ENCODE measurements at regions not wholly inside any gene's neighbourhood (a gene's known extent, or its start where the extent isn't known, plus 50 kb on each side); places are given as distances from the start of the nearest gene placed in this dataset.

DNA sequence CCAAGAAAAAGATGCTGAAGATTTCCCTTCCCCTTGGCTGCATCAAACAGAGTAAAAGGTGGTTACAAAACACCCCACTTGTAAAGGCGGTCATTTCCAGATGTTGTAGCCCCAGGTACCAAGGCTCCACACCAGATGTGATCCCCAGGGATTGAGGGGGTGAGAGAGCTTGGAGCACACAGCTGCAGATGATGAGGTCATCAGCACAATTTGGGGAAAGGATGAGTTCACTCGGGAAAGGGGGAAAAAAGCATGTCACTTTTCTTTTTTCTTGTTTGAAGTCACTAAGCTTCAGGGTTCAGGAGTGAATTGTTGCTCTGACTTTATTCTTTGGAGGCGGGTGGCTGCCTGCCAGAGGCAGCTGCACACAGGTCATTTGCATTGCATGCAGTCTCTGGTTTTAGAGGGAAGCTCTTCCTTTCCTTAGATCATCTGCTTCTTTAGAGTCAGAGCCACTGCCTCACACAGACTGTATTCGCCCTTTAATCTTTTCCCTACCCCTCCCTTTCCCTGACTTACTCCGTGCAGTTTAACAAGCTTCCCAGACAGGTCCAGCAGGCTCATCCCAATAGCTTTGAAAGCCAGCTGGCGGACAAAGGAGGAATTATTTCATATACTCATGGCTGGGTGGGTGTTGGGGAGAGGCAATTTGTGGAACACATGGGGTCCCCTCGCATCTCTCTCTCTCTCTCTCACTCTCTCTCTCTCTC, 409.3 kb upstream of the SLC24A2 start:
- no peak for DNase-seq (ENCODE audit: low read depth, low spot score)

DNA sequence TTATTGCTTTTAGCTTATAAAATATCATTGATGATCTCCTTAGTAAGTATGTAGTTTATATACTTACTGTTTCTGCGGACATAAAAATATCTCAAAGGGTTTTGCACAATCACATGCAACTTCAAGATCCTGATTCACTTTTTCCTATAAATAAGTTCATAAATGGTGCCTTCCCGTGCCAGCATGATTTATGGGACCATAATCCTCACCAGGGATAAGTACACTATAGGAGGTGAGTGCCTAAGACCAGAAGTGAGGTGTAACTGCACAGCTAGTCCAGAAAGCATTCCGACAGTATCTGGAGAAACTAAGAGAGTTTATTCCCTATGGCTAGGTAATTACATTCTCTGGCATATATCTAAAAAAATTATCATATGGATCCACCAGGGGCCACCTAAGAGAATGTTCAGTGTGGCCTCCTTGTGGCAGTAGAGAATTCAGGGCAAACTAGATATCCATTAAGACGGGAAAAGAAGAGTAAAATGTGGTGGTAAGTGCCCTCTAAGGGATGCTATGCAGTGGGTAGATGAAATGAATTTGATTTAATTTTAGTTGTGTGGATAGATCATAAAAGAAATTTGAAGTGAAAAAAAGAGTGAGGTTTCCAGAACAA, 402.5 kb upstream of the SLC24A2 start:
- DNase-seq (ENCODE audit: low read depth, low spot score) = no peak

DNA sequence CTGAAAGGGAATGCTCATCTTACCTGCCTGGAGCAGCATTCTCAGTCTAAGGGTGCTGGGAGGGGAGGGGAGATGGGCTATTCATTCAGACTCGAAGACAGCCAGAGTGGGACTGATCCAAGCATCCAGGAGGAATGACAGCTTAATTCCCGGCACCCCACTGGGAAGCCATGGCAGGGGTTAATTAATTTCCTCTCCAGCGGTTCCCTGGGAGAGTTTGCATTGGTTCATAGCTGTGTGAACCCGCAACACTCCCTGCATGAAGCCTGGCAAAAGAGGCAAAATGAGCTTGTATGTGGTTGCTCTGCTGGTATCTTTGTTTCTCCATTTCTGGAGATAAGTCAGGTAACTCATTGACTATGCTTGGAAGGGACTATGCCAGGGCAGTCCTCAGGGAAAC, 401.0 kb upstream of the SLC24A2 start:
- no peak for DNase-seq (ENCODE audit: low read depth, low spot score)

DNA sequence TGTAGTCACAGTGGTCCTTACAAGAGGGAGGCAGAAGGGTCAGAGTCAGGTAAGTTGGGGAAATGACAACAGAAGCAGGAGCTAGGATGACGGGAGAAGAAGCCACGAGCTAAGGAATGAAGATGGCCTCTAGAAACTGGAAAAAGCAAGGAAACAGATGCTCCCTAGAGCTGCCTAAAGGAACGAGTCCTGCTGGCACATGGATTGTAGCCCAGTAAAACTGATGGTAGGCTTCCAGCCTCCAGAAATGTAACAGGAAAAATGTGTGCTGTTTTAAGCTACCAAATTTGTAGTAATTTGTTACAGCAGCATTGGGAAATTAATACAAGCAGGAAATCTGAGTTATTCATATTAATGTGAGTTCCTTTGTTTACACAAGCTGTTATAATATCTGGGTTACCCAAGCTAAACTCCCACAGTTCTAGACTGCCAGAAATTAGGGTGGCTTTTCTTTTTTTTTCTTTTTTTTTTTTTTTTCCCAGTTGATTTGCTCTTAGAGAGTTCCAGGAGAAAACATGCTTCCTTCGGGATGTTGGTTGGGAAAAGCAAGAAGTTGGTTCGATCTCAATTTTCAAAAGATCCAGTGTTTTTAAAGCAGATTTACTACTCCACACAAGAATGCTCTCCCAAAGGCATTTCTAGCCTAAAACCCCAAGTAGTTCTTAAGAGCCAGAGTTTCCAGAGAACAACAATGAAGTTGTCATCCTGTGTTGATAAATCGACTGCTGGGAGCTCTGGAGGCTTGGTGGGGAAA, 400.0 kb upstream of the SLC24A2 start:
- DNase-seq (ENCODE audit: low read depth, low spot score) = no peak

DNA sequence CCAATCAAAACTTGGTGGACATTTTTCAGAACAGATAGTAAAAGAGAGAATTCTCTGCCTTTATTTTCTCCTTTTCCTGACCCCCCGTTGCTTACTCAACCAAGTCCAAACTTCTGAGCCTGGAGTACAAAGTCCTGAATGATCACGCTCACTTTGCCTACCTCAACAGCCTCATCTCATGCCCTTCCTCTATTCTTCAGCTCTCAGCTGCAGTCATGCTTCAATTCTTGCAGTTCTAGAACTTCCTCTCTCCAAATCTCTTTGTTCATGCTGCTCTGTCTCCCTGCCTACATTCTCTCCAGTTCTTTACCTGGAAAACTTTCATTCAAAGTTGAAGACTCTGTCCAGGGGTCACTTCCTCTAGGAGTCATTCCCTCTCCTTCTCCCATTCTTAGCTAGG, 398.5 kb upstream of the SLC24A2 start:
- DNase-seq (ENCODE audit: low read depth, low spot score) = no peak

DNA sequence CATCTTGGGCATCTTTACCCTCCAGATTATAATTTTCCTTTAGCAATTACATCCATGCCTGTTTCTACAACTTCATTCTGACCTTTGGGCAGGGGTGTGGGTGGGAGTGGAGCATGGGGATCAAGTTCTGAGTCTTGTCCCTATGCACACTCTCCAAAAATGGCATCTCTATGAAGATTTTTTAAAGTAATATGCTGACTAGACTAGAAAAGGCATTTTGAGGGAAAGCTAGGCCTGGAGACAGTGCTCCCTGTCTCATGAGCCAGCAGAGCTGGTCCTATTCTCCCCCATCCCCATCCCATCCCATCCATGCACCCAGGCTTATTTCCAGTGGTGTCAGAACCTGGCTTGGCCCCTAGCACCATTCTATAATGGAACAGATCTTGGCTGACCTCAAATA, 398.0 kb upstream of the SLC24A2 start:
- no peak for DNase-seq (ENCODE audit: low read depth, low spot score)

DNA sequence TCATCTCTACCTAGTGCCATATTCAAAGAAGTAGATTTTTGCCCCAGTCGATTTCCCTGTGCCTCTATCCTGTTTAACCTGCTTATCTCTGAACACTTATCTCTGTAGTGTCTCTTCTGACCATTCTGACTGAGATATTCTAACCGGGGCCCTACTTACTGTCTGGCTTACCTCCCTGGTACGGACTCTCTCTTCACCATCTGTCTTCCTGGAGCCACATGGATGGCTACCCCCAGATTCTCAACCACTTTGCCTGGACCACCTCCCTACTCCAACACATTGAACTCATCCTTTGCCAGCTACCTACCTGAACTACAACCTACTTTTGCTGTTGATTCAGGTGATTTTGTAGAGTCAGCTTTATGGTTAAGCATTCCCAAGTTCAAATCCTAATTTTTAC, 397.4 kb upstream of the SLC24A2 start:
- no peak for DNase-seq (ENCODE audit: low read depth, low spot score)

DNA sequence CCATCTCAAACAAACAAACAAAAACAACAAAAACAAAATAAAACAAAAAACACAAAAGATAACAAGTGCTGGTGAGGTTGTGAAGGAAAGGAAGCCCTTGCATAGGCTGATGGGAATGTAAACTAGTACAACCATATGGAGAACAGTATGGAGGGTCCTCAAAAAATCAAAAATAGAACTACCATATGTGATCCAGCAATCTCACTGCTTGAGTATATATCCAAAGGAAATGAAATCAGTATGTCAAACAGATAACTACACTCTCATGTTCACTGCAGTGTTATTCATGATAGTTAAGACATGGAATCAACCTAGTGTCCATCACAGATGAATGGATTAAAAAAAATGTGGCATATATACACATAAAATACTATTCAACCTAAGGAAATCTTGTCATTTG, 395.7 kb upstream of the SLC24A2 start:
- DNase-seq (ENCODE audit: low read depth, low spot score) = no peak

DNA sequence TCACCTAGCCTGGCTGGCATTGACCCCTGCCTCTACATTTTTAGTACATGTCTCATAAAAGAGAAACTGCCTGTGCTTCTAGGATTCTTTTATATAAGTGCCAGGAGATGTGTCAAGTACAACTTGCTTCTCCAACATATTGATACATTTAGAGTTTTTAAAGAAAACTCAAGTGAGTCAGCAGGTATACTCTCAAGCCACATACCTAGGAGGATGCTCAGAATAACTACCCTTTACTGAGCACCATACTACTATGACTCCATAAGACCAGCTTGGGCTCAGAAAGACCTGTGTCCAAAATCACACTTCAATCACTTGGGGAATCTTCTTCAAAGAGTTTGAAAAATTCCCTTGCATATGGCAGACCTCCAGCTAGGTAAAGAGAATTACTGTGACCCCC, 389.8 kb upstream of the SLC24A2 start:
- DNase-seq (ENCODE audit: low read depth, low spot score) = no peak

DNA sequence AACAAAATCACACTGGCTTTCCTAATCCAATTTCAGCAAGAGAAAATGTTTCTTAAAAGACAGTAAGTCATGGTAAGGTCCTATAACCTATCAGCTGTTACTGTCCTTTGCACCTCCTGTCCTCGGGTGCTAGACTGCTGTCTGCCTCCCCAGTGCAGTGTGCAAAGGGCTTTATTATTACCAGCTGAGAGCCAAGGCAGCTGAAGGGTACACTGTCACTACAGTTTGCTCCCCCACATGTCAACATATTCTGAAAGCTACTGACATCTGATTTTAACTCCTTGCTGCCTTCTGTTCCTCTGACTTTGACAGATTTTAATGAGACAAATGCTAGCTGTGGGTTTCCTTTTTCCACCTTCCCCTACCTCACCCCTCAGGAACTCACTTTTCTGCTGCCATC, 389.4 kb upstream of the SLC24A2 start:
- no peak for DNase-seq (ENCODE audit: low read depth, low spot score)

DNA sequence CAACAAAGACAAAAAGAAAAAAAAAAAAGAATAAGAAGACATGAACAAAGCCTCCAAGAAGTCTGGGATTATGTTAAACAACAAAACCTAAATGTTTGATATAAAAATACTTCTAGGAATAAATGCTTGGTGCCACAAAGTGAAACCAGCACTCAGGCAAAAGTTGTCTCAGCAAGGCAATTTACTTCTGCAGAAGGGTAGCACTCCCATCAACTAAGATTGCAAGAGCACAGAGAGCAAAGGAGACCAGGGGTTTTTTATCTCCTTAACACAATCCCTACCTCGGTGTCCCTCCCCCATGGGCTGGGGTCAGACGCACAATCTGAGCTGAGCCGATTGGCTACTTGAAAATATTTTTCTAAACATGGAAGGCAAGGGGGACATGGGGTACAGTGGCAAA, 381.3 kb upstream of the SLC24A2 start:
- no peak for DNase-seq (ENCODE audit: low read depth, low spot score)

DNA sequence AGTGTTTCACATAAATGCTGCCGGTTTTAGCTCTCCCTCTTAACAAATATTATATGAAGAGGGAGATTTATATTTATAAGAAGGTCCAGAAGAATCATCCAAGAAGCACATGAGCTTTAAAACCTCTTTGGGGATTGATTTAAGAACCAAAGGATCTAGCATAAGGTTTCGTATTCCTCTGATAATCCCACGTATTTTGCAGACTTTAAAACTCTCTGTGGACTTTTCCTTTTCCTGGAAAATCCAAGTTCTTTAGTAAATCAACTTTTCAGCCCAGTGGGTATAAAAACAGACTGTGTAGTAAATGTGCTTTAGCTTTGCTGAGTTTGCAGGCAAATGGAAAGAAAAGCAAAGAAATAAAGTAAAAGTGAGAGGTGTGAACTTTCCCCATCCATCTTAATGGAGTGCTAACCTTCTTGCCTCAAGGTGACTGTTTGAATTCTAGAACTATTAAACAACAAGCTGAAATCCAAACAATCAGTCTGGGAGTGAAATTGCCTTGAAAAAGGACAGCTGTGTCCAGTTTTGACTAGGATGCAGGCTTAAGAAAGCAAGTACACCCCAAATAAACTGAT, 363.4 kb upstream of the SLC24A2 start:
- DNase-seq (ENCODE audit: low read depth, low spot score) = no peak

DNA sequence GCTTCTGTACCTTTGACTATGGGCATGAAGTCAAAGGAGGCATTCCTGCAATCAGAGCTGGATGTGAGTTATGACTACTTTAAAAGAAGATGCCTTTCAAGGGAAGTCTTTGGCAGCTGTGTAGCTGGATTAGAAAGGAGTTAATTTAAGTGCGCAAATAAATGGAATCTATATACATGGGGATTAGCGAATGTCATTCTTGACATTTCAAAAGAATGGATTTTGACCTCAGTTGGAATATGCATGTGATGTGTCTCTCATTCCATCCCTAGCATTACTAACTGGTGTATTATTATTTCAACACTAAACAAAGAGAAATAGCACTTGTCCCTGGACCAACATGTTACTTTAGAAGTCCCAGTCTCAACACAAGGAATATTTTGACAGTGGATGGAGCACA, 359.6 kb upstream of the SLC24A2 start:
- no peak for DNase-seq (ENCODE audit: low read depth, low spot score)

DNA sequence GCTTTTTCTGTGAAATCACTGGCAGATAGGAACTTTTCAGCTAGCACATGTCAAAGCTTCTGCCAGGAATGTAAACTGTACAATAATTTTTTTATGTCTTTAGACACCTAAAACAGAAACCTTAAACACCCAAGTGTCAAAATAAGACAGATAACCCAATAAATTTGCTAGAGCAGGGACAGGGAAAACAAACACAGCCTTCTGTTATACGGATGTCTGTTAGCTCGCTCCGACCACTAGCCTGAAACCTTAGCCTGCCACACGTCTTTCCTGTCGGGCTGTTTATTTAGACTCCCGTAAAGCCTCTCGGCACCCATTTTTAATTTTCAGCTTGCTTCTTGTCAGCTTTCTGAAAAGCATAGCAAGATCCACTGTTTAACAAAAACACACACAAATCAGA, 355.4 kb upstream of the SLC24A2 start:
- no peak for DNase-seq (ENCODE audit: low read depth, low spot score)

DNA sequence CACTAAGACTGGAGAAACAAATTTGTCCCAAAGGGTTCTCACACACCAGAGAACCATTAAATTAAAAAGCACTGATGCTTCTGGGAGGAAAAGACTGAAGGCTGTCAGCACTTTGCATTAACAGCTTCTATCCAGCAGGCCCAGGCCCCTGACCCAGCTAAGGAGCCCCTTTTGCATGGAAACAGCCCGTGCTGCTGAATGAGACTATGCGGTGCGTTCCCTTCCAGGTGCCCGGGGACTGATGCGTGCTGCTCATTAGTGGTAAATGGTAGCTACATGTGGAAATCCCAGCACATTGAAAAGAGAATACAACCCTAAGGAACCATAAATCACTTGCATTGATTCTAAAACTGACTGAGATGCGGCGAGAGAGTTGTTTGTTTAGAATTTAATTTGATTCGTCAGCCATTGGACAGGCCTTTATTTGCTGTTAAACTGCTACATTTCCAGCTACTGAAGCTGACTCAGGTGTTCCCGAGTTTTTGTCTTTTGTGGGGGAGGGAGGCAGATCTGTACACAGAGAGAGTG, 351.0 kb upstream of the SLC24A2 start:
- DNase-seq (ENCODE audit: low read depth, low spot score) = no peak

DNA sequence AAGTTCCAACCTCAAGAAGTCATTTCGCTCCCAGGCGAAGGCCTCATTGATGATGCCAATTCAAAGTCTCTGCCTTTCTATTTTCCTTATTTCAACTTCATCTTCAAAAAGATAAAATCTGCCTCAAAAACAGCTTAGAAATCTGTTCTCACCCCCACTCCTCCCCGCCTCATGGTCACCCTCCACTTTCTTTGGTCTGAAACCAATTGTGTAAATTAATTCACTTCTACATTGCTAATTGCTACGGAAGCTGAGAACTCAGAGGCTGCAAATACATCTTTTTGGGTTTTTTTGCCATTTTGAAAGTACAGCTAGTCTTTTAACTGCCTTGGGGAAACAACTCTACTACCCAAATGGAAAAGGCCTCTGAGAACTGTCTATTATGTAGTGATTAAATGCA, 350.0 kb upstream of the SLC24A2 start:
- DNase-seq (ENCODE audit: low read depth, low spot score) = no peak

DNA sequence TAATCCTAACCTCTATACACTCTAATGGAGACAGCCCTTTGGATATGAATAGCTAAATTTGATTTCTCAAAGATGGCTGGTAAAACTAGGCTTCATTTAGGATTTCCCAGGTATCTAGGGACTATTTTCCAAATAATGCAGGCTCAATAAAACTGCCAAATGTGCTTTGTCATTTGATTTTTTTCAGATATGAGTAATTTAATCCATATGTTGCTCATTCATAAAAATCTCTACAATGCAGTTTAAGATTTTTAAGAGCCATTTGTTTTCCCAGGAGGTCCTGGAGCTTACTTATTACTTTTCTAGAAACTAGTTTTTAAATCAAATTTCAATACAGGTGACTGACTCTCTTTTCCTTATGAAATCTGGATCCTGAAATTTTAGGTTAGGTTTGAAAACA, 349.3 kb upstream of the SLC24A2 start:
- no peak for DNase-seq (ENCODE audit: low read depth, low spot score)

DNA sequence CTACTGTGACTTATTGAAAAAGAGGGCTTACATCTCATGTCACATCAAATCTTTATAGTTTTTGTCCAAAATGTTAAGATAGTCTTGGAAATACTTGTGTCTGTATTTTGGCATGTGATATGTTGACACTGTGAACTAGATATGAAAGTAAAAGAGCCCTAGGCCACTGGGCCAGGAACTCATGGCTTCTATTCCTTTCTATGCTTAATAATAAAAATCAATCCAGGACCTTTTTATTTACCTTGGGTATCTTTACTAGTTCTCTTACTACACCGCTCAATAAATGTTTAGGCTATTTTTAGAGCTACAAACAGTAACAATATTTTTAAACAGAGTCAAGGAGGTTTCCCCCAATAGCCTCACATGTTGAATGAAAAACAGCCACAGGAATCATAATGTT, 348.6 kb upstream of the SLC24A2 start:
- no peak for DNase-seq (ENCODE audit: low read depth, low spot score)

DNA sequence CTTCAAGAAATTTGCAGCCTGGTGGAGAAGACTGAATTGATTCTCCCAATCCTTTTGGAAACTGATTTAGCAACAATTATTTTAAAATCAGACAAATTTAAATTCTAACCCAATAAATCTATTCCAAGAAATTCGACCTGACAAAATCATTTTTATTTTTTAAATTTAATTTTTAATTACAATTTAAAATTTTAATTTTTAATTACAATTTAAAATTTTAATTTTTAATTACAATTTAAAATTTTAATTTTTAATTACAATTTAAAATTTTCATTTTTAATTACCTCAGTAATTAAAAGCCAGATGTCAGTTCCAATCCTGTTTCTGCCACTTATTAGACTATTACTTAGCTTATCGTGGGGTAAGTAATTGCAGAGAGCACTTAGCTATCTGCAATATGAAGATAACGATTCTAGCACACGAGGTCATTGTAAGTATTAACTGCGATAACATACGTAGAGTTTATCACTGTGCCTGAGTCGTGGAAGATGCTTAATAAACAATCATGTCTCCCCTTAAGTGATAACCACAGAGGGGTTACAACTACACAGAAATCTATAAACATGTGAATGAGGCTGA, 346.4 kb upstream of the SLC24A2 start:
- no peak for DNase-seq (ENCODE audit: low read depth, low spot score)

DNA sequence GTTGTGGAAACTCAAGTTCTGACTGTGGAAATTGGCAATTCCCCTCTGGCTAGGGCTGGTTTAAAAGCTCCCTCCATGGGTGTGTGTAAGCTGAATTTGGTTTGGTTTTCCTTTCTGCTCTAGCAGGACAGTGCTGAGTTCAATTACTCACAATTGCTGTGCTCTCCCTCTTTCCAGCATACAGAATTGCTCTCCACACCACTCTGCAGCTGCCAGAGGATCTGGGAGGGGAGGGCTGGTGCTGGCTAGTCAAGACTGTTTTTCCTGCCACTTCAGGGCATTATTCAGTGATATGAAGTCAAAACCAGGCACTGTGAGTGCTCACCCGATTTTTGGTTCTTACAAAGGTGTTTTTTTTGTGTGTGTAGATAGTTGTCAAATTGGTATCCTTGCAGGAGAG, 336.9 kb upstream of the SLC24A2 start:
- DNase-seq (ENCODE audit: low read depth, low spot score) = no peak

DNA sequence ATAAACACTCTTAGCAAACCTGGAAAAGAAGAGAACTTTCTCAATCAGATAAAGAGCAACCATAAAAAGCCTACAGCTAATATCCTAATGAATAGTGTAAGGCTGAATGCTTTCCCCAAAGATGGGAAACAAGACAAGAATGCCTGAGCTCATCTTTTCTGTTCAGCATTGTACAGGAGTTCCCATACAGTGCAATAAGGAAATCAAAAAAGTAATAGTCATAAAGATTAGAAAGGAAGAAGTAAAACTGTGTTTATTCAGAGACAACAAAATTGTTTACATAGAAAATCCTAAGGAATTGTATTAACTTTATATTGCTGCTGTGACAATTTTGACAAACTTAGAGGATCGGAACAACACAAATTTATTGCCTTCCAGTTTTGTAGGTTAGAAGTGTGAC, 330.7 kb upstream of the SLC24A2 start:
- no peak for DNase-seq (ENCODE audit: low read depth, low spot score)

DNA sequence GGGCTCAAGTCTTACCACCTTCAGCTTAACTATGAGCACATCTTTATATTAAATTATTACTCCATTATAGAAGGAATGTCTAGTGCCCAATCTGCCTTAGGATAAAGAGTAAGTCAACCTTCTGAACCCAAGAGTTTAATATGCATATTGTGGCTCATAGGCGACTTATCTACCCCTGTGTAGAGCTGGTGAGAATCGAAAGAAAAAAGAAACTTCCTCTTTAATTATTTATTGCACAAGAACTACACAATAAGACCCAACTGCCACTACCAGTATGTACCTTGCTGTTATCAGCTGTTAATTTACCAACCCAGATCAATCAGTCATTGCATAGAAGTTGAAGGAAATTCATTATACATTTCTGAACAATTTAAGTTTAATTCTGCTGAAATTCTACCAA, 329.1 kb upstream of the SLC24A2 start:
- DNase-seq (ENCODE audit: low read depth, low spot score) = no peak

Measured in activated CD4-positive, CD25-positive, alpha-beta regulatory T cell treated with anti-CD3 and anti-CD28 coated beads, Interleukin-2, amount 50 U/mL, for 16 hours (primary cell).